Sigmoid colon (tissue), 4 donors: ENCODE measurements at regions not wholly inside any gene's neighbourhood (a gene's known extent, or its start where the extent isn't known, plus 50 kb on each side); places are given as distances from the start of the nearest gene placed in this dataset.

Experiments used
- EP300 ChIP-seq, 4 donors: sonication (generic); formaldehyde crosslinking; IDR thresholded peaks; one replicate each; pipeline ENCODE4 v1.6.1; 2017; ENCODE audit warnings: antibody characterized with exemption in 4 of 4
- POLR2A ChIP-seq, 2 donors: fragments of 450-650 bp; IDR thresholded peaks; one replicate each; pipeline ENCODE4 v1.6.1; 2016; ENCODE audit warnings: antibody characterized with exemption in 2 of 2, mild to moderate bottlenecking in 2 of 2, moderate library complexity in 2 of 2
- POLR2AphosphoS5 ChIP-seq, 4 donors: sonication (generic); formaldehyde crosslinking; IDR thresholded peaks; one replicate each; pipeline ENCODE4 v1.6.1; 2017; ENCODE audit warnings: antibody characterized with exemption in 4 of 4
- TF ChIP-seq, protein P1 (sequence below), 4 experiments: fragments of 450-650 bp in 3 of 4; fragments of 200-600 bp in 1 of 4; IDR thresholded peaks; one replicate each; pipeline ENCODE4 v1.5.1; 2016 to 2019; ENCODE audit warnings: antibody characterized with exemption in 4 of 4, mild to moderate bottlenecking in 3 of 4, moderate library complexity in 2 of 4

- TF ChIP-seq, protein P1, sequence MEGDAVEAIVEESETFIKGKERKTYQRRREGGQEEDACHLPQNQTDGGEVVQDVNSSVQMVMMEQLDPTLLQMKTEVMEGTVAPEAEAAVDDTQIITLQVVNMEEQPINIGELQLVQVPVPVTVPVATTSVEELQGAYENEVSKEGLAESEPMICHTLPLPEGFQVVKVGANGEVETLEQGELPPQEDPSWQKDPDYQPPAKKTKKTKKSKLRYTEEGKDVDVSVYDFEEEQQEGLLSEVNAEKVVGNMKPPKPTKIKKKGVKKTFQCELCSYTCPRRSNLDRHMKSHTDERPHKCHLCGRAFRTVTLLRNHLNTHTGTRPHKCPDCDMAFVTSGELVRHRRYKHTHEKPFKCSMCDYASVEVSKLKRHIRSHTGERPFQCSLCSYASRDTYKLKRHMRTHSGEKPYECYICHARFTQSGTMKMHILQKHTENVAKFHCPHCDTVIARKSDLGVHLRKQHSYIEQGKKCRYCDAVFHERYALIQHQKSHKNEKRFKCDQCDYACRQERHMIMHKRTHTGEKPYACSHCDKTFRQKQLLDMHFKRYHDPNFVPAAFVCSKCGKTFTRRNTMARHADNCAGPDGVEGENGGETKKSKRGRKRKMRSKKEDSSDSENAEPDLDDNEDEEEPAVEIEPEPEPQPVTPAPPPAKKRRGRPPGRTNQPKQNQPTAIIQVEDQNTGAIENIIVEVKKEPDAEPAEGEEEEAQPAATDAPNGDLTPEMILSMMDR (IDR thresholded peaks at IDR 0.05) = no peak
- TF ChIP-seq EP300 (IDR thresholded peaks at IDR 0.05) (no peak), POLR2A (IDR thresholded peaks at IDR 0.05) (no peak), POLR2AphosphoS5 (IDR thresholded peaks at IDR 0.05) (no peak)
These were observed 52.6 kb upstream of the GLI2 start for GRCh38 chr2:120683081-120683480.
